DOHH2 (cell line): ENCODE measurements at regions not wholly inside any gene's neighbourhood (a gene's known extent, or its start where the extent isn't known, plus 50 kb on each side); places are given as distances from the start of the nearest gene placed in this dataset.

Experiments used
- H3F3A ChIP-seq: fragments of 200-600 bp; sonication (generic), shearing (Covaris generic); 2 replicates; pipeline ENCODE4 v1.6.0; 2016; ENCODE audit warnings: antibody characterized with exemption, mild to moderate bottlenecking; ENCODE audit not compliant: control insufficient read depth, insufficient read depth
- H3K27ac ChIP-seq: fragments of 200-600 bp; sonication (generic); 2 replicates; pipeline ENCODE4 v1.5.1; 2014; ENCODE audit warnings: low read depth, mild to moderate bottlenecking, low read length, moderate library complexity
- H3K27me3 ChIP-seq: fragments of 200-600 bp; sonication (generic); 2 replicates; pipeline ENCODE4 v1.6.1; 2014; ENCODE audit warnings: mild to moderate bottlenecking, low read length, mixed read lengths; ENCODE audit not compliant: control insufficient read depth
- H3K36me3 ChIP-seq: fragments of 200-600 bp; sonication (generic); 2 replicates; pipeline ENCODE4 v1.6.1; 2014; ENCODE audit warnings: mild to moderate bottlenecking, low read length, moderate library complexity, mixed read lengths; ENCODE audit not compliant: control insufficient read depth
- H3K4me1 ChIP-seq: fragments of 200-600 bp; sonication (generic); 2 replicates; pipeline ENCODE4 v1.6.1; 2014; ENCODE audit warnings: mild to moderate bottlenecking, low read length, mixed read lengths; ENCODE audit not compliant: control insufficient read depth
- H3K4me2 ChIP-seq: fragments of 200-600 bp; sonication (generic); 2 replicates; pipeline ENCODE4 v1.6.0; 2014; ENCODE audit warnings: mild to moderate bottlenecking, low read length, moderate library complexity
- H3K4me3 ChIP-seq: fragments of 200-600 bp; sonication (generic); 2 replicates; pipeline ENCODE4 v1.5.1; 2014; ENCODE audit warnings: mild to moderate bottlenecking, low read length, mixed read lengths
- H3K79me2 ChIP-seq: fragments of 200-600 bp; sonication (generic); 2 replicates; pipeline ENCODE4 v1.6.1; 2014; ENCODE audit warnings: mild to moderate bottlenecking, low read length, mixed read lengths; ENCODE audit not compliant: control insufficient read depth
- H3K9me2 ChIP-seq: fragments of 200-600 bp; sonication (generic); replicated peaks from 2 replicates; pipeline ENCODE4 v1.6.1; 2014; ENCODE audit warnings: mild to moderate bottlenecking, low read length, mixed read lengths; ENCODE audit not compliant: control insufficient read depth
- H3K9me3 ChIP-seq: fragments of 200-600 bp; sonication (generic); 2 replicates; pipeline ENCODE4 v1.6.1; 2014; ENCODE audit warnings: antibody characterized with exemption, low read length, mixed read lengths; ENCODE audit not compliant: control insufficient read depth, insufficient read depth
- H4K20me1 ChIP-seq: fragments of 200-600 bp; sonication (generic); 2 replicates; pipeline ENCODE4 v1.6.0; 2014; ENCODE audit warnings: low read depth, mild to moderate bottlenecking, antibody characterized with exemption, low read length, moderate library complexity; ENCODE audit not compliant: control insufficient read depth, insufficient read depth
- CTCF ChIP-seq: fragments of 200-600 bp; sonication (generic); IDR thresholded peaks from one replicate; pipeline ENCODE4 v1.5.1; 2014; ENCODE audit warnings: antibody characterized with exemption, mild to moderate bottlenecking, low read depth, low read length; ENCODE audit not compliant: poor library complexity, severe bottlenecking
- EZH2phosphoT487 ChIP-seq: fragments of 200-600 bp; sonication (generic); IDR thresholded peaks from 2 replicates; pipeline ENCODE4 v1.6.1; 2017; ENCODE audit warnings: borderline replicate concordance, mild to moderate bottlenecking, antibody characterized with exemption, low read length, moderate library complexity, mixed read lengths

GRCh38 chr4:77431546-77431945 is 174.1 kb upstream of the CXCL13 start:
- Histone ChIP-seq H4K20me1 (no peaks in the 10 kb centered on the region), H3K4me2 (no peak overlapping the region), H3K79me2 (no peaks in the 10 kb centered on the region), H3K4me3 (no peak overlapping the region), H3K4me1 (no peaks in the 10 kb centered on the region), H3K36me3 (no peaks in the 10 kb centered on the region), H3K27ac (no peak overlapping the region), H3F3A (no peaks in the 10 kb centered on the region), H3K9me2 (no peaks in the 10 kb centered on the region), H3K27me3 (peaks cover 10% of the 10 kb centered on the region; the same call in 1 of the 2 replicates), H3K9me3 (no peaks in the 10 kb centered on the region)
- no peak for TF ChIP-seq CTCF
- TF ChIP-seq EZH2phosphoT487, result no peak

GRCh38 chr4:77432717-77433417 is 172.8 kb upstream of the CXCL13 start:
- Histone ChIP-seq H4K20me1 (no peaks in the 10 kb centered on the region), H3K27ac (no peak overlapping the region), H3K79me2 (no peaks in the 10 kb centered on the region), H3K4me3 (no peak overlapping the region), H3K9me2 (no peaks in the 10 kb centered on the region), H3K36me3 (no peaks in the 10 kb centered on the region), H3K4me2 (no peak overlapping the region), H3F3A (no peaks in the 10 kb centered on the region), H3K9me3 (no peaks in the 10 kb centered on the region), H3K4me1 (no peaks in the 10 kb centered on the region), H3K27me3 (peaks cover 10% of the 10 kb centered on the region; the same call in 1 of the 2 replicates)
- TF ChIP-seq EZH2phosphoT487 (no peak), CTCF (peak; percentile 52)

- peaks cover 10% of the 10 kb centered on the region; the same call in 1 of the 2 replicates for H3K27me3 ChIP-seq
- no peak overlapping the region for H3K27ac ChIP-seq
- no peaks in the 10 kb centered on the region for H3K9me2 ChIP-seq
- H3K4me2 ChIP-seq, result no peak overlapping the region
- no peaks in the 10 kb centered on the region for H3K36me3 ChIP-seq
- TF ChIP-seq EZH2phosphoT487 (no peak), CTCF (peak; percentile 32)
- no peaks in the 10 kb centered on the region for H3F3A ChIP-seq
- H3K79me2 ChIP-seq, result no peaks in the 10 kb centered on the region
- no peak overlapping the region for H3K4me3 ChIP-seq
- no peaks in the 10 kb centered on the region for H4K20me1 ChIP-seq
- H3K4me1 ChIP-seq, result no peaks in the 10 kb centered on the region
- H3K9me3 ChIP-seq, result no peaks in the 10 kb centered on the region
Measured at GRCh38 chr4:77433418-77433733, 172.2 kb upstream of the CXCL13 start.
